Endothelial cell of umbilical vein (primary cell): ENCODE measurements at regions not wholly inside any gene's neighbourhood (a gene's known extent, or its start where the extent isn't known, plus 50 kb on each side); places are given as distances from the start of the nearest gene placed in this dataset.

Experiments
- BruUV-seq: library from RNA; stranded (reverse); fragments of 400-500 nt; replicated peaks from 2 replicates; lab custom pipeline; 2021; lab: Mats Ljungman, UMichigan
- CTCF ChIA-PET: fragments of 300-600, 350-600 bp; sonication (Branson Sonifier 250); formaldehyde crosslinking; loops from one replicate; lab custom pipeline; 2021; ENCODE audit warnings: antibody characterized with exemption, inconsistent platforms; lab: Charles Lee
- POLR2A ChIA-PET: fragments of 300-600, 350-600 bp; sonication (Branson Sonifier 250); formaldehyde crosslinking; loops from one replicate; lab custom pipeline; 2021; ENCODE audit warnings: antibody characterized with exemption, inconsistent platforms; lab: Charles Lee
- DNase-seq: peaks from one replicate; pipeline ENCODE4 v3.0.0-alpha.2; 2011; ENCODE audit warnings: low read depth, low spot score
- FAIRE-seq: peaks from 2 replicates; lab custom pipeline; 2011; peaks lifted over from hg19 to GRCh38; lab: Jason Lieb, UNC
- H2AFZ ChIP-seq: 2 replicates; pipeline ENCODE4 v1.6.0; 2012; ENCODE audit warnings: low read depth, low read length, control low read depth, inconsistent platforms
- H3K27ac ChIP-seq: 2 replicates; pipeline ENCODE4 v1.5.1; 2011; ENCODE audit warnings: low read depth, mild to moderate bottlenecking, control low read depth, low read length, moderate library complexity; ENCODE audit not compliant: insufficient read depth
- H3K27me3 ChIP-seq, 2 experiments: 2 replicates each; pipeline versions ENCODE4 v1.6.0 to v1.6.1; 2011; ENCODE audit warnings: low read length in 2 of 2, mixed read lengths in 1 of 2; ENCODE audit not compliant: control insufficient read depth in 2 of 2, insufficient read depth in 2 of 2
- H3K36me3 ChIP-seq, 2 experiments: 2 replicates in 1 of 2; 3 replicates in 1 of 2; pipeline ENCODE4 v1.5.1; 2011; ENCODE audit warnings: low read length in 2 of 2, mild to moderate bottlenecking in 1 of 2, moderate library complexity in 1 of 2; ENCODE audit not compliant: control insufficient read depth in 2 of 2, insufficient read depth in 2 of 2; ENCODE audit errors: extremely low read depth in 1 of 2
- H3K4me1 ChIP-seq: 3 replicates; pipeline ENCODE4 v1.5.1; 2011; ENCODE audit warnings: mild to moderate bottlenecking, low read length; ENCODE audit not compliant: control insufficient read depth, insufficient read depth; ENCODE audit errors: extremely low read depth
- H3K4me2 ChIP-seq: 2 replicates; pipeline ENCODE4 v1.6.1; 2011; ENCODE audit warnings: low read length, control low read depth, mixed read lengths; ENCODE audit not compliant: insufficient read depth
- H3K4me3 ChIP-seq, 3 experiments: fragments of 200-600 bp in 1 of 3; sonication (generic), shearing (Covaris generic) in 1 of 3; replicated peaks in 1 of 3; 2 replicates each; pipeline ENCODE4 v1.5.1; 2011 to 2016; ENCODE audit warnings: control low read depth in 3 of 3, low read length in 3 of 3, mild to moderate bottlenecking in 2 of 3, inconsistent platforms in 1 of 3, low read depth in 1 of 3, moderate library complexity in 1 of 3; ENCODE audit not compliant: insufficient read depth in 1 of 3
- H3K79me2 ChIP-seq: 2 replicates; pipeline ENCODE4 v1.6.0; 2012; ENCODE audit warnings: low read length, inconsistent platforms; ENCODE audit not compliant: control insufficient read depth, insufficient read depth
- H3K9ac ChIP-seq: replicated peaks from 2 replicates; pipeline ENCODE3; 2011; ENCODE audit warnings: low read length, control low read depth; ENCODE audit not compliant: insufficient read depth; ENCODE audit errors: extremely low read depth
- H3K9me1 ChIP-seq: replicated peaks from 3 replicates; pipeline ENCODE4 v1.6.0; 2011; ENCODE audit warnings: mild to moderate bottlenecking, low read length; ENCODE audit not compliant: control insufficient read depth, insufficient read depth; ENCODE audit errors: extremely low read depth
- H3K9me3 ChIP-seq: replicated peaks from 2 replicates; pipeline ENCODE4 v1.5.1; 2012; ENCODE audit warnings: low read length, inconsistent platforms; ENCODE audit not compliant: control insufficient read depth, insufficient read depth
- H4K20me1 ChIP-seq: replicated peaks from 2 replicates; pipeline ENCODE3; 2011; ENCODE audit warnings: mild to moderate bottlenecking, low read length; ENCODE audit not compliant: control insufficient read depth, insufficient read depth; ENCODE audit errors: extremely low read depth
- EZH2 ChIP-seq: IDR thresholded peaks from 2 replicates; pipeline ENCODE4 v1.6.1; 2012; ENCODE audit warnings: borderline replicate concordance, low read depth, mild to moderate bottlenecking, moderate library complexity, low read length, inconsistent platforms; ENCODE audit not compliant: severe bottlenecking
- FOS ChIP-seq: IDR thresholded peaks from 2 replicates; pipeline ENCODE4 v1.6.1; 2011; ENCODE audit warnings: mild to moderate bottlenecking, low read length, moderate library complexity, borderline replicate concordance; ENCODE audit not compliant: insufficient read depth
- GATA2 ChIP-seq: IDR thresholded peaks from 2 replicates; pipeline ENCODE4 v1.7.0; 2011; ENCODE audit warnings: low read depth, mild to moderate bottlenecking, moderate library complexity, mixed read lengths, low read length; ENCODE audit not compliant: insufficient read length, insufficient read depth
- JUN ChIP-seq: IDR thresholded peaks from 2 replicates; pipeline ENCODE4 v1.6.1; 2011; ENCODE audit warnings: borderline replicate concordance, low read depth; ENCODE audit not compliant: insufficient read length, insufficient read depth
- MYC ChIP-seq: IDR thresholded peaks from one replicate; pipeline ENCODE4 v1.6.1; 2011; ENCODE audit warnings: mild to moderate bottlenecking, low read depth, low read length
- POLR2A ChIP-seq: IDR thresholded peaks from 2 replicates; pipeline ENCODE4 v1.6.1; 2012; ENCODE audit warnings: low read depth, mild to moderate bottlenecking, control low read depth, low read length
- POLR2AphosphoS5 ChIP-seq: IDR thresholded peaks from 2 replicates; pipeline ENCODE4 v1.6.1; 2012; ENCODE audit warnings: low read depth, mild to moderate bottlenecking, control low read depth, low read length, moderate library complexity; ENCODE audit not compliant: insufficient read depth
- dilution Hi-C: fragments of 300-500 bp; cut with MboI; formaldehyde crosslinking; loops from one replicate; pipeline ENCODE4 v1.15.0; 2019; ENCODE audit warnings: low sequenced_read_pairs; ENCODE audit not compliant: extremely low pct_ligation_motif_present
- intact Hi-C: fragments of 100-400 bp; cut with micrococcal nuclease; formaldehyde crosslinking; loops from one replicate; pipeline ENCODE4 v1.10.0; 2022
- TF ChIP-seq, protein P1 (sequence below): IDR thresholded peaks from 2 replicates; pipeline ENCODE4 v1.6.1; 2011; ENCODE audit not compliant: insufficient read depth, insufficient read length
- TF ChIP-seq, protein P2 (sequence below), 2 donors: IDR thresholded peaks; 1 replicate in 1 of 2; 2 replicates in 1 of 2; pipeline ENCODE4 v1.5.1; 2011; ENCODE audit warnings: low read length in 2 of 2, mild to moderate bottlenecking in 2 of 2, moderate library complexity in 2 of 2, control low read depth in 1 of 2, inconsistent platforms in 1 of 2, low read depth in 1 of 2; ENCODE audit not compliant: insufficient read depth in 1 of 2; ENCODE audit errors: extremely low read depth in 1 of 2

DNA sequence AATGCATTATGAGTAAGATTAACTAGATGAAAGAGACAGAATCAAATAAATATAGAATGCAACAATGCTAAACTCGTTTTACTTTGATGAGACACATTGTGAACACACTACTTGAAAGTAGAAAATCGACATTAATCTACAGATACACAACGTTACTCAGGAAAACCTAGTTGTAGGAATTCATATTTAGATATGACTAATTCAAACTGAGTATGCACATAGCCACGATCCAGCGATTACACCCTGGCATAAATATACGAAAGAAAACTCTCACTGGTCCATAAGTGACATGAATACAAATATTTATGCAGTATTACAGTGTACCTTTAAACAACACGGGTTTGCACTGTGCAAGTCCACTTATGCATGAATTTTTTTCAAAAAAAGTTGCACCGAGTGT, 485.6 kb downstream of the TMX3 start:
- no peaks in the 10 kb centered on the region for H3K9me1 ChIP-seq
- no peak overlapping the region for H3K9ac ChIP-seq
- no peaks in the 10 kb centered on the region for H3K36me3 ChIP-seq
- no peak for DNase-seq
- no peaks in the 10 kb centered on the region for H3K9me3 ChIP-seq
- no peaks in the 10 kb centered on the region for H4K20me1 ChIP-seq
- TF ChIP-seq, protein P1, sequence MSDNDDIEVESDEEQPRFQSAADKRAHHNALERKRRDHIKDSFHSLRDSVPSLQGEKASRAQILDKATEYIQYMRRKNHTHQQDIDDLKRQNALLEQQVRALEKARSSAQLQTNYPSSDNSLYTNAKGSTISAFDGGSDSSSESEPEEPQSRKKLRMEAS = no peak
- TF ChIP-seq MYC = no peak
- no peak overlapping the region for H3K4me2 ChIP-seq
- H3K79me2 ChIP-seq = no peaks in the 10 kb centered on the region
- H3K27ac ChIP-seq = no peak overlapping the region
- H3K4me1 ChIP-seq = no peaks in the 10 kb centered on the region
- ChIA-PET CTCF (no interaction called here), POLR2A (no interaction called here)
- H2AFZ ChIP-seq = no peak overlapping the region
- intact Hi-C loops (no loop called here), dilution Hi-C loops (no loop called here)
- BruUV-seq = no TSS peak
- no peak for FAIRE-seq
- H3K27me3 ChIP-seq = no peaks in the 10 kb centered on the region
- no peak overlapping the region for H3K4me3 ChIP-seq

DNA sequence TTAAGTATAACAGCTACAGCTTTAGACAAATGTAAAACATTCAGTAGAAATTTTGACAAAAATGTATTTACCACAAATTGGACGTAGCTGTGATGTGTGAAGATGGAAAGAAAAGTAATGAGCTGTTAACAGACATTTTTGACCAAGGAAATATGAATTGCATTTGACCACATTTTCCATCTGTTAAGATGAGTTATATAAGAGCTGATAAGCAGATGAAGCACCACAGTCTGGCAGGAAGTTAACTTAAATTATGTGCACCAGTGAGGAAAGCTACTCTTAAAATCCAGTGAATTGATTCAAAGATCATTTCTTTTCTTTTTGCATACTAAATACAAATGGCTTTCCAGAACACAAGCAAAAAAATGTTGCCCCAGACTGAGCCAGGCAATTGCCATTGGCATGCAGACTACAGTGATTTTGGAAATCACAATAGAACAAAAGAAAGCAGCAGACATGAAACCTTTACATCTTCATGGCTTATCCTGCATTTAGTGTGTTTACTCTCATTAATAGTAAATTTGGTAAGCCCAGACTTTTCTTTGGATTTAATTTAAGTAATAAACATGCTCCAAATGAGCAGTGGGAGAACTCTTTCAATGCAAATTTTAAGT, 493.7 kb downstream of the TMX3 start:
- DNase-seq (no peak), FAIRE-seq (no peak)
- dilution Hi-C loops (no loop called here), intact Hi-C loops (no loop called here)
- Histone ChIP-seq H3K9me3 (no peaks in the 10 kb centered on the region), H2AFZ (no peak overlapping the region), H3K27me3 (no peaks in the 10 kb centered on the region), H3K4me1 (no peaks in the 10 kb centered on the region), H3K36me3 (no peaks in the 10 kb centered on the region), H3K27ac (no peak overlapping the region), H3K79me2 (no peaks in the 10 kb centered on the region), H3K4me3 (no peak overlapping the region), H3K4me2 (no peak overlapping the region), H4K20me1 (no peaks in the 10 kb centered on the region), H3K9ac (no peak overlapping the region), H3K9me1 (no peaks in the 10 kb centered on the region)
- ChIA-PET CTCF (no interaction called here), POLR2A (no interaction called here)
- BruUV-seq = no TSS peak
- TF ChIP-seq POLR2A (no peak), JUN (no peak), FOS (no peak), EZH2 (no peak), POLR2AphosphoS5 (no peak), MYC (no peak), GATA2 (no peak)
- TF ChIP-seq, protein P2, sequence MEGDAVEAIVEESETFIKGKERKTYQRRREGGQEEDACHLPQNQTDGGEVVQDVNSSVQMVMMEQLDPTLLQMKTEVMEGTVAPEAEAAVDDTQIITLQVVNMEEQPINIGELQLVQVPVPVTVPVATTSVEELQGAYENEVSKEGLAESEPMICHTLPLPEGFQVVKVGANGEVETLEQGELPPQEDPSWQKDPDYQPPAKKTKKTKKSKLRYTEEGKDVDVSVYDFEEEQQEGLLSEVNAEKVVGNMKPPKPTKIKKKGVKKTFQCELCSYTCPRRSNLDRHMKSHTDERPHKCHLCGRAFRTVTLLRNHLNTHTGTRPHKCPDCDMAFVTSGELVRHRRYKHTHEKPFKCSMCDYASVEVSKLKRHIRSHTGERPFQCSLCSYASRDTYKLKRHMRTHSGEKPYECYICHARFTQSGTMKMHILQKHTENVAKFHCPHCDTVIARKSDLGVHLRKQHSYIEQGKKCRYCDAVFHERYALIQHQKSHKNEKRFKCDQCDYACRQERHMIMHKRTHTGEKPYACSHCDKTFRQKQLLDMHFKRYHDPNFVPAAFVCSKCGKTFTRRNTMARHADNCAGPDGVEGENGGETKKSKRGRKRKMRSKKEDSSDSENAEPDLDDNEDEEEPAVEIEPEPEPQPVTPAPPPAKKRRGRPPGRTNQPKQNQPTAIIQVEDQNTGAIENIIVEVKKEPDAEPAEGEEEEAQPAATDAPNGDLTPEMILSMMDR (IDR thresholded peaks at IDR 0.05; ENCODE audit: extremely low read depth in 1 of 2, insufficient read depth in 1 of 2, low read depth in 1 of 2, low read length in 2 of 2) = no peak
- TF ChIP-seq, protein P1 = no peak
